Activated CD8-positive, alpha-beta T cell treated with anti-CD3 and anti-CD28 coated beads for 36 hours (primary cell): ENCODE measurements at regions not wholly inside any gene's neighbourhood (a gene's known extent, or its start where the extent isn't known, plus 50 kb on each side); places are given as distances from the start of the nearest gene placed in this dataset.

Source experiments
- ATAC-seq: fragments of 200-7000 bp; cut with Tn5 transposase; one replicate; pipeline ENCODE4 v1.10.0; 2021; ENCODE audit warnings: mild to moderate bottlenecking, moderate library complexity
- CTCF ChIA-PET: fragments of 350-600 bp; sonication (Branson Sonifier 250); formaldehyde crosslinking; loops from one replicate; lab custom pipeline; 2021; ENCODE audit warnings: antibody characterized with exemption; lab: Charles Lee
- POLR2A ChIA-PET: fragments of 350-600 bp; sonication (Branson Sonifier 250); formaldehyde crosslinking; loops from one replicate; lab custom pipeline; 2021; ENCODE audit warnings: antibody characterized with exemption; lab: Charles Lee
- DNase-seq: peaks from one replicate; pipeline ENCODE4 v3.0.0-alpha.2; 2020
- H3K27ac Mint-ChIP-seq: one replicate; pipeline ENCODE4 v1.8.0; 2021; ENCODE audit warnings: mild to moderate bottlenecking, mixed read lengths
- H3K27me3 Mint-ChIP-seq: one replicate; pipeline ENCODE4 v1.8.0; 2021; ENCODE audit warnings: mixed read lengths
- H3K36me3 Mint-ChIP-seq: one replicate; pipeline ENCODE4 v1.8.0; 2021; ENCODE audit warnings: low read depth, mixed read lengths
- H3K4me1 Mint-ChIP-seq: one replicate; pipeline ENCODE4 v1.8.0; 2021; ENCODE audit warnings: low read depth, mixed read lengths
- H3K4me3 Mint-ChIP-seq: one replicate; pipeline ENCODE4 v1.8.0; 2021; ENCODE audit warnings: mild to moderate bottlenecking, moderate library complexity, mixed read lengths
- H3K9me3 Mint-ChIP-seq: one replicate; pipeline ENCODE4 v1.8.0; 2021; ENCODE audit warnings: mixed read lengths
- CTCF ChIP-seq: fragments of 200-600 bp; IDR thresholded peaks from one replicate; pipeline ENCODE4 v1.8.0; 2022; ENCODE audit warnings: antibody characterized with exemption, mild to moderate bottlenecking
- intact Hi-C: fragments of 100-400 bp; cut with micrococcal nuclease; formaldehyde crosslinking; loops from one replicate; pipeline ENCODE4 v1.10.0; 2022

- Mint-ChIP-seq H3K4me3 (no peak overlapping the region), H3K36me3 (no peaks in the 10 kb centered on the region), H3K9me3 (no peaks in the 10 kb centered on the region), H3K4me1 (no peaks in the 10 kb centered on the region), H3K27me3 (peaks cover 4% of the 10 kb centered on the region), H3K27ac (no peak overlapping the region)
- TF ChIP-seq CTCF: no peak
- ATAC-seq (no peak), DNase-seq (no peak)
- POLR2A ChIA-PET: no interaction called here
- CTCF ChIA-PET: no interaction called here
- intact Hi-C loops: no loop called here
Measured at GRCh38 chr12:5096241-5096924, 52.7 kb downstream of the KCNA5 start.

GRCh38 chr12:5097786-5098185 lies 54.1 kb downstream of the KCNA5 start:
- no peaks in the 10 kb centered on the region for H3K9me3 Mint-ChIP-seq
- no peak overlapping the region for H3K27ac Mint-ChIP-seq
- intact Hi-C loops: no loop called here
- ATAC-seq: no peak
- H3K27me3 Mint-ChIP-seq: no peaks in the 10 kb centered on the region
- H3K4me1 Mint-ChIP-seq: no peaks in the 10 kb centered on the region
- CTCF ChIA-PET: no interaction called here
- POLR2A ChIA-PET: no interaction called here
- DNase-seq: no peak
- no peaks in the 10 kb centered on the region for H3K36me3 Mint-ChIP-seq
- TF ChIP-seq CTCF: no peak
- no peak overlapping the region for H3K4me3 Mint-ChIP-seq

GRCh38 chr12:5099136-5099535 lies 55.5 kb downstream of the KCNA5 start:
- ATAC-seq (no peak), DNase-seq (no peak)
- no peak for TF ChIP-seq CTCF
- intact Hi-C loops: no loop called here
- H3K9me3 Mint-ChIP-seq: no peaks in the 10 kb centered on the region
- H3K36me3 Mint-ChIP-seq: no peaks in the 10 kb centered on the region
- H3K4me1 Mint-ChIP-seq: no peaks in the 10 kb centered on the region
- H3K27me3 Mint-ChIP-seq: peaks cover 2% of the 10 kb centered on the region
- no peak overlapping the region for H3K4me3 Mint-ChIP-seq
- ChIA-PET CTCF (no interaction called here), POLR2A (no interaction called here)
- H3K27ac Mint-ChIP-seq: no peak overlapping the region

- POLR2A ChIA-PET: no interaction called here
- no peak for TF ChIP-seq CTCF
- CTCF ChIA-PET: no interaction called here
- no peaks in the 10 kb centered on the region for H3K9me3 Mint-ChIP-seq
- H3K4me1 Mint-ChIP-seq: no peaks in the 10 kb centered on the region
- intact Hi-C loops: no loop called here
- no peak for DNase-seq
- no peak overlapping the region for H3K27ac Mint-ChIP-seq
- H3K27me3 Mint-ChIP-seq: peaks cover 2% of the 10 kb centered on the region
- H3K36me3 Mint-ChIP-seq: no peaks in the 10 kb centered on the region
- no peak for ATAC-seq
- H3K4me3 Mint-ChIP-seq: no peak overlapping the region
Measured at GRCh38 chr12:5099591-5099990, 55.9 kb downstream of the KCNA5 start.

GRCh38 chr12:5101686-5102085 lies 58.0 kb downstream of the KCNA5 start:
- DNase-seq (no peak), ATAC-seq (no peak)
- no peaks in the 10 kb centered on the region for H3K36me3 Mint-ChIP-seq
- peaks cover 4% of the 10 kb centered on the region for H3K9me3 Mint-ChIP-seq
- intact Hi-C loops: no loop called here
- POLR2A ChIA-PET: no interaction called here
- CTCF ChIA-PET: no interaction called here
- H3K4me1 Mint-ChIP-seq: no peaks in the 10 kb centered on the region
- H3K27me3 Mint-ChIP-seq: peaks cover 6% of the 10 kb centered on the region
- H3K4me3 Mint-ChIP-seq: no peak overlapping the region
- TF ChIP-seq CTCF: no peak
- H3K27ac Mint-ChIP-seq: no peak overlapping the region
